ENCODE measurements at regions not wholly inside any gene's neighbourhood (a gene's known extent, or its start where the extent isn't known, plus 50 kb on each side); places are given as distances from the start of the nearest gene placed in this dataset.

DNA sequence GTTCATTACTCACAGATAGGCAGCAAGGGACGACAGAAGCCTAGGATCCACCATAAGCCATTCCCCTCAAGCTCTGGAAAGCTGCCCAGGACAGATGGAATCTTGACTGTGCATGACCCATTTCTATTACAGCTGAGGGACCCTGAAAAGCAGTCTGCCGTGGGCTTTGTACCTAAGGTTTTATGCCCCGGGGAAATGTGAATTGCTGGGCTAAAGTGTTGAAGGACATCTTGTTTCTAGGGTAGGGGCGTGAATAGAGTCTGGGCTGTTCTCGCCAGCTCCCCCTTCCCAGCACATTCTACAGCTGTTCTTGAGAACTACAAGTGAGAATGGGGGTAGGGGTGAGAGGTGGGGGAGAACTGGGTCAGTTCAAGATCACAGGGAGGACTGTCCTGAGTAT, 53.6 kb upstream of the TMTC4 start:
- Histone ChIP-seq H3K9me1 (ENCODE audit: control insufficient read depth, extremely low read depth, insufficient read depth, low read length) (no peaks in the 10 kb centered on the region), H3K27me3 (ENCODE audit: control insufficient read depth, extremely low read depth, insufficient read depth, low read length) (no peaks in the 10 kb centered on the region), H3K79me2 (ENCODE audit: control insufficient read depth, insufficient read depth, low read length) (no peaks in the 10 kb centered on the region), H3K9ac (ENCODE audit: control insufficient read depth, extremely low read depth, insufficient read depth, low read length) (no peak overlapping the region), H3K4me1 (ENCODE audit: control insufficient read depth, extremely low read depth, insufficient read depth, low read length) (no peaks in the 10 kb centered on the region), H2AFZ (ENCODE audit: control insufficient read depth, low read length) (no peak overlapping the region), H3K4me3 (ENCODE audit: control insufficient read depth in 2 of 3, extremely low read depth in 1 of 3, insufficient read depth in 2 of 3, low read depth in 1 of 3, low read length in 3 of 3) (no peak overlapping the region), H3K36me3 (ENCODE audit: control insufficient read depth in 2 of 2, extremely low read depth in 1 of 2, insufficient read depth in 2 of 2, low read length in 2 of 2) (no peaks in the 10 kb centered on the region), H4K20me1 (ENCODE audit: control insufficient read depth, extremely low read depth, insufficient read depth, low read length) (no peaks in the 10 kb centered on the region), H3K4me2 (ENCODE audit: control insufficient read depth, extremely low read depth, insufficient read depth, low read depth, low read length) (no peak overlapping the region), H3K9me3 (ENCODE audit: control insufficient read depth, low read depth, low read length) (no peaks in the 10 kb centered on the region), H3K27ac (ENCODE audit: control insufficient read depth, insufficient read depth, low read length) (no peak overlapping the region)
- DNase-seq (ENCODE audit: low read depth, low spot score): no peak
- TF ChIP-seq EZH2 (IDR thresholded peaks at IDR 0.05; ENCODE audit: low read length): no peak
- TF ChIP-seq, protein P1, sequence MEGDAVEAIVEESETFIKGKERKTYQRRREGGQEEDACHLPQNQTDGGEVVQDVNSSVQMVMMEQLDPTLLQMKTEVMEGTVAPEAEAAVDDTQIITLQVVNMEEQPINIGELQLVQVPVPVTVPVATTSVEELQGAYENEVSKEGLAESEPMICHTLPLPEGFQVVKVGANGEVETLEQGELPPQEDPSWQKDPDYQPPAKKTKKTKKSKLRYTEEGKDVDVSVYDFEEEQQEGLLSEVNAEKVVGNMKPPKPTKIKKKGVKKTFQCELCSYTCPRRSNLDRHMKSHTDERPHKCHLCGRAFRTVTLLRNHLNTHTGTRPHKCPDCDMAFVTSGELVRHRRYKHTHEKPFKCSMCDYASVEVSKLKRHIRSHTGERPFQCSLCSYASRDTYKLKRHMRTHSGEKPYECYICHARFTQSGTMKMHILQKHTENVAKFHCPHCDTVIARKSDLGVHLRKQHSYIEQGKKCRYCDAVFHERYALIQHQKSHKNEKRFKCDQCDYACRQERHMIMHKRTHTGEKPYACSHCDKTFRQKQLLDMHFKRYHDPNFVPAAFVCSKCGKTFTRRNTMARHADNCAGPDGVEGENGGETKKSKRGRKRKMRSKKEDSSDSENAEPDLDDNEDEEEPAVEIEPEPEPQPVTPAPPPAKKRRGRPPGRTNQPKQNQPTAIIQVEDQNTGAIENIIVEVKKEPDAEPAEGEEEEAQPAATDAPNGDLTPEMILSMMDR (optimal IDR thresholded peaks at IDR 0.05 in 1 of 3, IDR thresholded peaks at IDR 0.05 in 1 of 3, conservative IDR thresholded peaks at IDR 0.05 in 1 of 3; ENCODE audit: extremely low read depth in 1 of 3, insufficient read depth in 2 of 3, low read length in 3 of 3): no peak
- no peak for FAIRE-seq
- dilution Hi-C loops (cut with MboI; ENCODE audit: extremely low pct_ligation_motif_present, low sequenced_read_pairs): no loop called here

DNA sequence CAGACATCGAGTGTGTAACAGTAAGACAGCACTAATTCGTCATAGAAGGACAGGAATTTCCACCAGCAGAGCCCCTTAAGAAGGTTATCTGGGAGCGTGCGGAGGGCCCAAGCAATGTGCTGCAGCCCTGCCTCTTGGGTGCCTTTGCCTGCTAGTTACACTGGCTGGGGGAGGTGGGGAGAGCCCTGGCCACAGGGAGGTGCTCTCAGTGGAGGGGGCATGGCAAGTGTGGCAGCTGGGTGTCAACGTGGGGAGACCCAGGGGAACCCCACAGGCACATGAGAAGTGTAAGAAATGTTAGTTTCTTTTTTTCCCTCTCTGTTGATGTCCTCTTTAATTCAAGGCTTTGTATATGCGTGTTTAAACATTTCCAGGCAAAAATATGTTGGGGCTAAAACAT, 50.9 kb upstream of the TMTC4 start:
- Histone ChIP-seq H3K4me1 (ENCODE audit: control insufficient read depth, extremely low read depth, insufficient read depth, low read length) (no peaks in the 10 kb centered on the region), H3K27me3 (ENCODE audit: control insufficient read depth, extremely low read depth, insufficient read depth, low read length) (no peaks in the 10 kb centered on the region), H3K36me3 (ENCODE audit: control insufficient read depth in 2 of 2, extremely low read depth in 1 of 2, insufficient read depth in 2 of 2, low read length in 2 of 2) (no peaks in the 10 kb centered on the region), H3K9ac (ENCODE audit: control insufficient read depth, extremely low read depth, insufficient read depth, low read length) (no peak overlapping the region), H2AFZ (ENCODE audit: control insufficient read depth, low read length) (no peak overlapping the region), H3K4me2 (ENCODE audit: control insufficient read depth, extremely low read depth, insufficient read depth, low read depth, low read length) (no peak overlapping the region), H3K4me3 (ENCODE audit: control insufficient read depth in 2 of 3, extremely low read depth in 1 of 3, insufficient read depth in 2 of 3, low read depth in 1 of 3, low read length in 3 of 3) (no peak overlapping the region), H3K27ac (ENCODE audit: control insufficient read depth, insufficient read depth, low read length) (no peak overlapping the region), H3K9me3 (ENCODE audit: control insufficient read depth, low read depth, low read length) (no peaks in the 10 kb centered on the region), H3K9me1 (ENCODE audit: control insufficient read depth, extremely low read depth, insufficient read depth, low read length) (no peaks in the 10 kb centered on the region), H4K20me1 (ENCODE audit: control insufficient read depth, extremely low read depth, insufficient read depth, low read length) (no peaks in the 10 kb centered on the region), H3K79me2 (ENCODE audit: control insufficient read depth, insufficient read depth, low read length) (no peaks in the 10 kb centered on the region)
- dilution Hi-C loops (cut with MboI; ENCODE audit: extremely low pct_ligation_motif_present, low sequenced_read_pairs): no loop called here
- TF ChIP-seq, protein P1 (optimal IDR thresholded peaks at IDR 0.05 in 1 of 3, IDR thresholded peaks at IDR 0.05 in 1 of 3, conservative IDR thresholded peaks at IDR 0.05 in 1 of 3; ENCODE audit: extremely low read depth in 1 of 3, insufficient read depth in 2 of 3, low read length in 3 of 3): no peak
- no peak for TF ChIP-seq EZH2 (IDR thresholded peaks at IDR 0.05; ENCODE audit: low read length)
- DNase-seq (ENCODE audit: low read depth, low spot score) (no peak), FAIRE-seq (no peak)
